Astrocyte of the spinal cord (primary cell): ENCODE measurements at regions not wholly inside any gene's neighbourhood (a gene's known extent, or its start where the extent isn't known, plus 50 kb on each side); places are given as distances from the start of the nearest gene placed in this dataset.

ENCODE experiments used
- DNase-seq: peaks from one replicate; pipeline ENCODE4 v3.0.0; 2011; ENCODE audit warnings: low read depth, low spot score
- H3K4me3 ChIP-seq: 2 replicates; pipeline ENCODE4 v1.5.1; 2011; ENCODE audit warnings: low read depth, mild to moderate bottlenecking, low read length, moderate library complexity
- CTCF ChIP-seq: IDR thresholded peaks from 2 replicates; pipeline ENCODE4 v1.5.1; 2012; ENCODE audit warnings: low read depth, mild to moderate bottlenecking, low read length, inconsistent platforms
- in situ Hi-C: cut with HindIII; loops from 2 replicates; pipeline ENCODE4 v1.10.0; 2017; ENCODE audit warnings: low sequenced_read_pairs

GRCh38 chr18:71665131-71665530, 879.0 kb downstream of the CBLN2 start:
- peak; percentile 64 for DNase-seq
- in situ Hi-C loops, result no loop called here
- H3K4me3 ChIP-seq, result no peak overlapping the region
- TF ChIP-seq CTCF, result no peak

- TF ChIP-seq CTCF, result no peak
- in situ Hi-C loops, result no loop called here
- DNase-seq, result no peak
- no peak overlapping the region for H3K4me3 ChIP-seq
Observed at GRCh38 chr18:71643822-71644221, 900.3 kb downstream of the CBLN2 start.

GRCh38 chr18:71630696-71631095, 913.4 kb downstream of the CBLN2 start:
- no peak for TF ChIP-seq CTCF
- in situ Hi-C loops, result no loop called here
- no peak overlapping the region for H3K4me3 ChIP-seq
- peak; percentile 34 for DNase-seq

- in situ Hi-C loops, result no loop called here
- no peak for DNase-seq
- TF ChIP-seq CTCF, result no peak
- no peak overlapping the region for H3K4me3 ChIP-seq
Observed at GRCh38 chr18:71625556-71626090, 918.5 kb downstream of the CBLN2 start.

GRCh38 chr18:71598374-71598773, 945.8 kb downstream of the CBLN2 start:
- no peak for TF ChIP-seq CTCF
- in situ Hi-C loops, result no loop called here
- DNase-seq, result no peak
- no peak overlapping the region for H3K4me3 ChIP-seq

- in situ Hi-C loops, result no loop called here
- DNase-seq, result no peak
- no peak overlapping the region for H3K4me3 ChIP-seq
- TF ChIP-seq CTCF, result no peak
Observed at GRCh38 chr18:71597219-71597618, 946.9 kb downstream of the CBLN2 start.

- TF ChIP-seq CTCF, result no peak
- peak; percentile 5 for DNase-seq
- in situ Hi-C loops, result no loop called here
- no peak overlapping the region for H3K4me3 ChIP-seq
Observed at GRCh38 chr18:71583252-71583651, 960.9 kb downstream of the CBLN2 start.
